ENCODE measurements at regions not wholly inside any gene's neighbourhood (a gene's known extent, or its start where the extent isn't known, plus 50 kb on each side); places are given as distances from the start of the nearest gene placed in this dataset.

DNA sequence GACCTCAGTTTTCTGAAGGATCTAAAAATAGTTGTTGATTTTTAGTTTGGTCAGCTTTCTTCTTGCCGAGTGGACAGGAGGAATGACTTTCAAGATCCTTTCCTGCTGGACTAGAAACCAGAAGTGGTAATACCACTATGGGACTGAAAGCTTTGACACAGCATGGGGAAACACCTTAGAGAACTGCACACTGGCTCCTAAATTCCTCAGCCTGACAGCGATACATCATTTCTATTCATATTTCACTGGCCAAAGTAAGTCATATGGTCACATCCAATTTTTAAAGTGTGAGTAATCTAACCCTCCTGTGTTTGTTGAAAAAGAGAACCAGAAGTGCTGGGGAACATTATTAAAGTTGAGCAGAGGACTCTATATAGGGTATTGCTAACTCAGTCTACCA is 244.7 kb upstream of the MMADHC start:
- H3K9me3 Mint-ChIP-seq: peaks cover 0 to 12% of the 10 kb centered on the region in 2 donors
- no peak overlapping the region for H3K27ac Mint-ChIP-seq
- ATAC-seq (replicated peaks in 1 of 2) (no peak), DNase-seq (no peak)
- H3K36me3 Mint-ChIP-seq (ENCODE audit: insufficient read depth in 2 of 2): no peaks in the 10 kb centered on the region
- no peaks in the 10 kb centered on the region for H3K27me3 Mint-ChIP-seq (ENCODE audit: low read depth)
- no peaks in the 10 kb centered on the region for H3K4me1 Mint-ChIP-seq (ENCODE audit: low read depth)
- H3K4me3 Mint-ChIP-seq: no peak overlapping the region

DNA sequence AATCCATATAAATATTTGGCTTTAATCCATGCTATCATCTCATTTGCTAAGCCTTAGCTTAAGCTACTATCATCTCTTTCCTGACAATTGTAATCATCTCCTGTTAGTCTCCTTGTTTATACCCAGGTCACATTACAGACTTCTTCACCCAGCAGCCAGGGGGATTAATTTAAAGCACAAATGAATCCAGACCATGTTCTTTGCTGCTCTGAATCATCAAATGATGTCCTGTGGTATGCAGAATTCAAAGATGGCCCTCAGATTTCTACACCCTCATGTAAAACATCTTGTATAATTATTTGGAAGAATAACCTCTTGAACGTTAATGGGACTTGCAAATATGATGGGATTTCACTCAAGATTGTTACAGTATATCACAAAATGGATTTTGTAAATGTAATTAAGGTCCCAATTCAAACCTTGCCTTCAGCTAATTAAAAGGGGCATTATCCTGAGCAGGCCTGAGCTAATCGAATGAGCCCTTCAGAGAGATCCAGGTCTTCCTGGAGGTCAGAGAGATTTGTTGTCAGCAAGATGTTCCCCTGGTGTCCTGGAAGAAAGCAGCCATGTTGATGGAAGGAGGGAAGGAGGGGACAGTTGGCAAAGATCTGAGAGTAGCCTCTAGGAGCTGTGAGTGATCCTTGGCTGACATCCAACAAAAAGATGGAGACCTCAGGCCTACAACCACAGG is 241.1 kb upstream of the MMADHC start:
- H3K4me3 Mint-ChIP-seq: no peak overlapping the region
- no peak overlapping the region for H3K27ac Mint-ChIP-seq
- no peaks in the 10 kb centered on the region for H3K9me3 Mint-ChIP-seq
- DNase-seq (no peak), ATAC-seq (replicated peaks in 1 of 2) (no peak)
- no peaks in the 10 kb centered on the region for H3K36me3 Mint-ChIP-seq (ENCODE audit: insufficient read depth in 2 of 2)
- no peaks in the 10 kb centered on the region for H3K4me1 Mint-ChIP-seq (ENCODE audit: low read depth)
- no peaks in the 10 kb centered on the region for H3K27me3 Mint-ChIP-seq (ENCODE audit: low read depth)

DNA sequence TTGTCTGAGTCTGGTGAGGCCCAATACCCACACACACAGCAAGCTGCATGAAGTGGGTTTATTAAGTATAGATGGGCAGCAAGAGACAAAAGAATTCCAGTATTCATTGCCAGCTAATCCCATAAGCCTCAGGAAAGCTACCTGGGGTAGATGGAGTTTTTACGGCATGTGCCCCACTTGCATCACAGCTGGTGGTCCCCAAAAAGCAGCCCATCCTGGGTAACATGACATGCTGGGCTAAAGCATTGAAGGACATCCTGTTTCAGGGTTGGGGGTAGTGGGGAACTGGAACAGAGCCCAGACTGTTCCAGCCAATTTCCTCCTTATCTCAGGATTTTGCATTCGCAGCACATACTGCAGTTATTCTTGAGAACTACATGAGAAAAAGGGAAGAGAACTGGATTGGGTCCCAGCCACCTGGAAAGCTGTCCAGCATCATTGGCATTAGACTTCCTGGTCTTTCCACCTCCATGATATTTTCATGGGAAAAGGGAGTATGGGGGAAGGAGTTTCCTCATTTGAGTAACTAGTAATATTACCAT is 240.1 kb upstream of the MMADHC start:
- Mint-ChIP-seq H3K4me3 (no peak overlapping the region), H3K27me3 (ENCODE audit: low read depth) (no peaks in the 10 kb centered on the region), H3K9me3 (peaks cover under 1 to 1% of the 10 kb centered on the region in 2 donors), H3K4me1 (ENCODE audit: low read depth) (no peaks in the 10 kb centered on the region), H3K27ac (no peak overlapping the region), H3K36me3 (ENCODE audit: insufficient read depth in 2 of 2) (no peaks in the 10 kb centered on the region)
- ATAC-seq (replicated peaks in 1 of 2): no peak
- DNase-seq: no peak

DNA sequence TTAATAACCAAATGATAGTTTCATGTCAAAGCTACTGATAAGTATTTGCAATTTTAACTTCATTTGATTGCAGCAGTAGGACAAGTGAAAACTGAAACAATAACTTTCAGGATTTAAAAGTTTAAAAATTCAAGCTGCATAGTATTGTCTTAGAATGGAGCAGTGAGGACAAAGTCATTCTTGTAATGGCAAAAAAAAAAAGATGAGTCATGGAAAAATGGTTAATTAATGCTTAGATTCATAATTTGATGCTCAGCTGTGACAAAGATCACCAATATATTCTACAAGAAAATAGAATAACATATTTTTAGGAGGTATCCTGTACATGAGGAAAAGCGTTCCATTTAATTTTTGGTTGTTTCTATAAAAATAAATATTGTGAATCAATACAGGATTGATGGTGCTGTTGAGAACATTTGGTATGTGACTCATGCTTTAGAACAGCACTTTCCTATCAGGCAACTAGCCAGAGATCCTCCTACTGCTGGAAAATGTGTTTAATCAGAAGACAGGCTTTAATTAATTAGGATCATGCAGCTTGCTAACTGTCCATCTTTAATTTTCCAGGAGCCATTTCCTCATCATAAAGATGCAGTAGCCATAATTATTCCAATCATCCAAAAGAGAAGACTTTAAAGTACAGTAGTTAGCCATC is 239.0 kb upstream of the MMADHC start:
- H3K4me3 Mint-ChIP-seq: no peak overlapping the region
- H3K9me3 Mint-ChIP-seq: peaks cover 1% of the 10 kb centered on the region in 2 donors

DNA sequence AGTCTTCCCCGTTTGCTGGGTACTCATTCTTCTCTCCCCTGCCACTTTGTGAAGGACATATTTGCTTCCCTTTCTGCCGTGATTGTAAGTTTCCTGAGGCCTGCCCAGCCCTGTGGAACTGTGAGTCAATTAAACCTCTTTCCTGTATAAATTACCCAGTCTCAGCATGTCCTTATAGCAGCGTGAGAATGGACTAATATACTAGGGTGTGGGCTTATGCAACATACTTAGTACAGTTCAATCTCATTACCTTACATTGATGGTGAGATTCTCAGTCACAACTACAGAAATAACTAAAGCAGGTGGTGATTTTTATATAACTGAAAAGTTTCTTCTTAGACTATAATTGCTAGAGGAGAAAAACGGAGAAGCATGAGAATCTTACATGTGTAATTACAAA is 237.9 kb upstream of the MMADHC start:
- Mint-ChIP-seq H3K27me3 (ENCODE audit: low read depth) (no peaks in the 10 kb centered on the region), H3K4me1 (ENCODE audit: low read depth) (no peaks in the 10 kb centered on the region), H3K9me3 (peaks cover 1% of the 10 kb centered on the region in 2 donors), H3K4me3 (no peak overlapping the region), H3K27ac (no peak overlapping the region), H3K36me3 (ENCODE audit: insufficient read depth in 2 of 2) (no peaks in the 10 kb centered on the region)
- ATAC-seq (replicated peaks in 1 of 2) (no peak), DNase-seq (no peak)

More for the DNA sequence above, 239.0 kb upstream of the MMADHC start:
- H3K27me3 Mint-ChIP-seq (ENCODE audit: low read depth): no peaks in the 10 kb centered on the region
- H3K27ac Mint-ChIP-seq: no peak overlapping the region
- no peaks in the 10 kb centered on the region for H3K4me1 Mint-ChIP-seq (ENCODE audit: low read depth)
- DNase-seq (no peak), ATAC-seq (replicated peaks in 1 of 2) (no peak)
- no peaks in the 10 kb centered on the region for H3K36me3 Mint-ChIP-seq (ENCODE audit: insufficient read depth in 2 of 2)

DNA sequence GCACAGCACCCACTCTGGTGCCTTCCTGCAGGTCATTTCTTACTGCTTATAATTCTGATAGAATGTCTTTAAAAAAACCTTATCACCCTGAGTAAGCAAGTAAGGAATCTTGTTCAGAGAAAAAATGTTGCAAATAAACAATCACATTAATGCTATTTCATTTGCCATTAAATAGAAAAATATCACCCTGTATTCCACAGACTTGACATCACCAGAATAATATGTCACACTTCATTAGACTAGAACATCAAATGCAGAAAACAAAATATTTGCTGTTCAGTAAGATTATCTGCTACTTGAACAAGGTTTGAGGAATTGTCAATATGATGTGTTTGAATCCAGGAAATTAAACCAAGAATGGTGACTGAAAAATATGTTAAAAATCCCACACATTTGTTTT is 236.6 kb upstream of the MMADHC start:
- ATAC-seq (replicated peaks in 1 of 2) (no peak), DNase-seq (no peak)
- H3K9me3 Mint-ChIP-seq: peaks cover 1 to 3% of the 10 kb centered on the region in 2 donors
- H3K4me1 Mint-ChIP-seq (ENCODE audit: low read depth): no peaks in the 10 kb centered on the region
- H3K27me3 Mint-ChIP-seq (ENCODE audit: low read depth): no peaks in the 10 kb centered on the region
- H3K4me3 Mint-ChIP-seq: no peak overlapping the region
- no peaks in the 10 kb centered on the region for H3K36me3 Mint-ChIP-seq (ENCODE audit: insufficient read depth in 2 of 2)
- H3K27ac Mint-ChIP-seq: no peak overlapping the region

DNA sequence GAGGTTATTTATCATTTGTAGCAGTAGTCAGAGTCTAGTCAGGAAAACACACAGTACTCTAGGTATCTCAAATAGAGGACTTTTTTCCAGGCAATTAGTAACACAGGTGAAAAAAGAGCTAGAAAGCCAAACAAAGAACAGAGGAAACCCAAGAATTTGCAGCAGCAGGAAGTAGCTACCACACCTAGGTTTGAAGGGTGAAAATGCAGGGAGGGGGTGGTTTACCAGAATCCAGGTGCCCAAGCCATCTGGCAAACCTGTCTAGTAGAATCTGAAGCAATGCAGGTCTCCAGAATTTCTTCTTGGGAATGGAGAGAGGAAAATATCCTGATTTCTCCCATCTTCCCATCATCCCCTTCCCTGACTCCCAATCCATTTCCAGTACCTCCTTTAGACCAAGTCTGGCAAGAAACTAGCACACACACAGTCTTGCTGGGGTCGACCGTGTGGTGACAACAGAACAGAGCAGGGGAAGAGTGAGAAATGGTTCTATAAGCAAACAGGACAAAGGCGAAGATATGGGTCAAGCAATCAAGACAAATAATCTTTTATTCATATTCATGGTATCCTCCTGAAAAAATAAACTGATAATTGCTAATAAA is 231.9 kb upstream of the MMADHC start:
- no peaks in the 10 kb centered on the region for H3K36me3 Mint-ChIP-seq (ENCODE audit: insufficient read depth in 2 of 2)
- ATAC-seq (replicated peaks in 1 of 2): no peak
- no peak overlapping the region for H3K4me3 Mint-ChIP-seq
- H3K4me1 Mint-ChIP-seq (ENCODE audit: low read depth): no peaks in the 10 kb centered on the region
- no peaks in the 10 kb centered on the region for H3K27me3 Mint-ChIP-seq (ENCODE audit: low read depth)
- DNase-seq: no peak
- H3K9me3 Mint-ChIP-seq: peaks cover 1 to 3% of the 10 kb centered on the region in 2 donors
- H3K27ac Mint-ChIP-seq: no peak overlapping the region

DNA sequence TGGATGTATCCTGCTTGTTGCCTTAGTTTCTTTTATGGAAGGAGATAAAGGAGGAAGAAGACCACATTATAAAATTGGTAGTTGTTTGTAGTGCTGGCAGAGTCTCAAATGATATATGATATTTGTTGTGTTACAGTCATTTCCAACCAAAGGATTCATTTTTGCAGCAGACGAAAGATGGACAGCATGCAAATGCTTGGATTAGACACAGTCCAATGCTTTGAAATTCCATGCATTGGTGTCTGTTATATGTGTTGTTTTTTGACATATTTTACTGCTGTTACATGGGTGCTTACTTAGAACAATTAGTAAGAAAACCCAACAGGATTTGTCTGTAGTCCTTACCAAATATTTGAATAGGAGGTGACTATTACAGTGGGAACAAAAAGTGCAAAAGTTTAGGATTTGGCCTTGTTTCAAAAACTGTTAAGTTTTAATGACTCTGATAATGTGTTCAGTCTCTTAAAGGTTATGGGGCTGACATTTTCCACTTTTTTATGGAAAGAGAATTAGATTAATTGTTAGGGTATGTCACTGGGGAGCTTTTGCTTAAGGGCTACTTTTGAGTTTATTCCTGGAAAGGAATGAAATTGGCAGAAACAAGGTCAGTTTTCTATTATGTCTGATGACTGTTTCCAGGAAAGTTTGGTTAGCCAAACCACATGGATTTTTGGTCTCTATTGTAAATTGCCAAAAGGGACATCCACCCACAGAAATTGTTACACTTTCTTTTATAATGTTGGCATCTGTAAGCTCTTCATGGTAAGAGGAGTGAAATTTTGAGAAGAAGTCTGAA is 229.4 kb upstream of the MMADHC start:
- Mint-ChIP-seq H3K9me3 (peaks cover 2 to 4% of the 10 kb centered on the region in 2 donors), H3K4me3 (no peak overlapping the region), H3K27me3 (ENCODE audit: low read depth) (no peaks in the 10 kb centered on the region), H3K27ac (no peak overlapping the region), H3K4me1 (ENCODE audit: low read depth) (no peaks in the 10 kb centered on the region), H3K36me3 (ENCODE audit: insufficient read depth in 2 of 2) (no peaks in the 10 kb centered on the region)
- ATAC-seq (replicated peaks in 1 of 2): no peak
- no peak for DNase-seq

DNA sequence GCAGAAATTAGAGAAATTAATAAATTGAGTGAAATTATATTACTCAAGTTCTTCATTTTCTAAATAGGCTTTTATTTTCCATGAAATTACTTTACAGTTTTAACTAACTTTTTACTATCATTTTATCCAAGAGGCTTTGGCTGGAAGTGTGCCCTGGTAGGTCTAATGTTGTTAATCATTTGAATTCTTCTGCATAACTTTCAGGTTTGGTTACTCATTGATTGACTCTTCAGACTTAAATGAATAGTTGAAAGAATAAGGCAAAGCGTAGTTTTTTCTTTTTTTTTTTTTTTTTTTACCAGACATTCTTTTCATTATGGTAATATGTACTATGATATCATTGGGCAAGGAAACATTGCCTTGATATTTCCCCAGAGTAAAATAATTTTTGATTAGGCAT is 228.4 kb upstream of the MMADHC start:
- H3K4me3 Mint-ChIP-seq: no peak overlapping the region
- H3K9me3 Mint-ChIP-seq: peaks cover 2 to 5% of the 10 kb centered on the region in 2 donors
- no peaks in the 10 kb centered on the region for H3K27me3 Mint-ChIP-seq (ENCODE audit: low read depth)
- no peak for ATAC-seq (replicated peaks in 1 of 2)
- DNase-seq: no peak
- H3K36me3 Mint-ChIP-seq (ENCODE audit: insufficient read depth in 2 of 2): no peaks in the 10 kb centered on the region
- H3K27ac Mint-ChIP-seq: no peak overlapping the region
- no peaks in the 10 kb centered on the region for H3K4me1 Mint-ChIP-seq (ENCODE audit: low read depth)

DNA sequence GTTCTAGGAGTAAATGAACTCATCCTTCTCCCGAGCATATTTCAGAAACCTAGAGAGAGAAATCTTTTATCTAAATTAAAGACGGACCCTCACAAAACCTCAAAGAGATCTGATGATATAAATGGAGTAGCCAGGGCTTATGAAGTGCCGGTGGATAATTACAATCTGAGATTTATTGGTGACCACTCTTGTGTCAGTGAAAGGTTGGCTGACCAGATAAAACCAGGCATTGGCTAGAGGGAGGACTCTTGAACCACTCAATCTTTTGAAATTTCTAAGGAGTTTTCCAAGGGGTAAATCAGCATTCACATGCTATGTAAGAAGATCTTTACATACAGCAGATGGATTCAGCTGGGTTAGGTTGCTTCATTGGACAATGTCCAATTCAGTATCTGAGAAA is 227.3 kb upstream of the MMADHC start:
- DNase-seq: no peak
- no peak for ATAC-seq (replicated peaks in 1 of 2)
- Mint-ChIP-seq H3K27me3 (ENCODE audit: low read depth) (no peaks in the 10 kb centered on the region), H3K9me3 (peaks cover 4 to 5% of the 10 kb centered on the region in 2 donors), H3K27ac (no peak overlapping the region), H3K4me1 (ENCODE audit: low read depth) (no peaks in the 10 kb centered on the region), H3K4me3 (no peak overlapping the region), H3K36me3 (ENCODE audit: insufficient read depth in 2 of 2) (no peaks in the 10 kb centered on the region)

DNA sequence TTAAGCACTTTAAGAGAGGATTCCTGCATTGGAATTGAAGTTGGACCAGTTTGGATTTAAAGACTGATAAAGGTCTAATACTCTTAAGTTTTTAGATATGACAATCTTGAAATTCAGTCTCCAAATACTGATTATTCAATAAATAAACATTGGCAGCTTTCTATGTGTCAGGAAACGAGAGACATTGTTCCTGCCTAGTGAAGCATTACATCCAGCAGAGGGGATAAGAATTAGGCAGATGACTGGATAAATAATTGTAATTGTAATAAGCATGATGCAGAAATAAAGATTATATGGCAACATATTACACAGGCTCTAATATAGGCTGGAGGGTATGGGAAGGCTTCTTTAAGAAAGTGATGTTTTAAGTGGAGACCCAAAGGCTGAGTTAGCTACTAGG is 226.5 kb upstream of the MMADHC start:
- peaks cover 2 to 6% of the 10 kb centered on the region in 2 donors for H3K9me3 Mint-ChIP-seq
- H3K4me1 Mint-ChIP-seq (ENCODE audit: low read depth): no peaks in the 10 kb centered on the region
- no peaks in the 10 kb centered on the region for H3K27me3 Mint-ChIP-seq (ENCODE audit: low read depth)
- H3K27ac Mint-ChIP-seq: no peak overlapping the region
- peaks cover 0 to 2% of the 10 kb centered on the region in 2 donors for H3K36me3 Mint-ChIP-seq (ENCODE audit: insufficient read depth in 2 of 2)
- no peak overlapping the region for H3K4me3 Mint-ChIP-seq
- no peak for ATAC-seq (replicated peaks in 1 of 2)
- DNase-seq: no peak

DNA sequence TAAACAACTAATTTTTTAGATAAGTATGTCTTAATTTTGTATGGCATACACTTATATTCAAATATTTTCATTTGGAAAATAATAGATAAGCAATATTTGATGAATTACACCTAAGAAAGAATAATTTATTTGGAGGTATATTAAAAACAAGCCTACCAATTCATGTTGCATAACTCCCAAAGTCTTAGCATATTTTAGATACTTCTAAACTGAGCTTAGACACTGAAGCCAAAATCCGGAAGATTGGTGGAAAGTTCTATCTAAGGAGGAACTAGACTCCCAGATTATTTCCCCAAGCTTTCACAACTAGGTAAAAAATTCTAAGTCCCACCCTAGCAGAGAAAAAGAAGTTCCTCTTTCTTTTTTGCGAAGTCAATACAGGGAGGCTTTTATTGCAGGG is 221.0 kb upstream of the MMADHC start:
- no peak for DNase-seq
- ATAC-seq (replicated peaks in 1 of 2): no peak
- no peaks in the 10 kb centered on the region for H3K4me1 Mint-ChIP-seq (ENCODE audit: low read depth)
- peaks cover 4 to 6% of the 10 kb centered on the region in 2 donors for H3K9me3 Mint-ChIP-seq
- no peak overlapping the region for H3K4me3 Mint-ChIP-seq
- H3K27ac Mint-ChIP-seq: no peak overlapping the region
- no peaks in the 10 kb centered on the region for H3K27me3 Mint-ChIP-seq (ENCODE audit: low read depth)
- H3K36me3 Mint-ChIP-seq (ENCODE audit: insufficient read depth in 2 of 2): peaks cover 0 to 2% of the 10 kb centered on the region in 2 donors

DNA sequence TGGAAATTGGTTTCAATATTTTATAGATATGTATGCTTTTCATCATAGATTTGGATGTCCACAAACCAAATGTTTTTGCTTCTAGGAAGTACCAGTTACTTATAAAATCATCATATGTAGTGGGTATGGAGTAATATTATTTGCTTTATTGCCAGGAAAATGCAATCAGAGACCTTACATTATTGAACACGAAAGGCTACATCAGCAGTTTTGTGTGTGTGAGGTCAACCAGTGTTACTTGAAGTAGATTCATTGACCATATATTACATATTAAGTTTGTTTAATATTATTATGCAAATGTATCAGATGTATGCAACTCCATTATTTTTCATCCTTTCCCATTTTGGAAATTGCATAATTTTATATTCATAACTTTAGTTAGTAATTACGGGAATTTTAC is 219.1 kb upstream of the MMADHC start:
- no peak for ATAC-seq (replicated peaks in 1 of 2)
- Mint-ChIP-seq H3K4me1 (ENCODE audit: low read depth) (no peaks in the 10 kb centered on the region), H3K9me3 (peaks cover 1 to 4% of the 10 kb centered on the region in 2 donors), H3K4me3 (no peak overlapping the region), H3K36me3 (ENCODE audit: insufficient read depth in 2 of 2) (peaks cover 0 to 2% of the 10 kb centered on the region in 2 donors), H3K27ac (no peak overlapping the region), H3K27me3 (ENCODE audit: low read depth) (no peaks in the 10 kb centered on the region)
- DNase-seq: no peak

Measured in activated T-cell treated with anti-CD3 and anti-CD28 coated beads, Interleukin-2, amount 50 U/mL, for 72 hours (primary cell).